ENCODE measurements at regions not wholly inside any gene's neighbourhood (a gene's known extent, or its start where the extent isn't known, plus 50 kb on each side); places are given as distances from the start of the nearest gene placed in this dataset.
"Not testable (repeated sequence)": the region's sequence is repeated elsewhere in the genome, so short reads cannot be mapped to it uniquely, and the experiment has no call there.

GRCh38 chr4:112956484-112956896, 93.0 kb upstream of the ANK2 start:
- CTCF ChIA-PET, result no interaction called here
- Histone ChIP-seq H3K9me3 (replicated peaks; ENCODE audit: control insufficient read depth, insufficient read depth, low read length) (no peaks in the 10 kb centered on the region), H3K9ac (replicated peaks; ENCODE audit: extremely low read depth, insufficient read depth, low read length) (no peak overlapping the region), H3K4me2 (ENCODE audit: insufficient read depth, low read length) (no peak overlapping the region), H3K27ac (ENCODE audit: insufficient read depth, low read depth, low read length) (no peak overlapping the region), H2AFZ (ENCODE audit: low read depth, low read length) (no peak overlapping the region), H3K4me1 (ENCODE audit: control insufficient read depth, extremely low read depth, insufficient read depth, low read length) (no peaks in the 10 kb centered on the region), H3K9me1 (replicated peaks; ENCODE audit: control insufficient read depth, extremely low read depth, insufficient read depth, low read length) (no peaks in the 10 kb centered on the region), H3K36me3 (ENCODE audit: control insufficient read depth in 2 of 2, extremely low read depth in 1 of 2, insufficient read depth in 2 of 2, low read length in 2 of 2) (no peaks in the 10 kb centered on the region), H4K20me1 (replicated peaks; ENCODE audit: control insufficient read depth, extremely low read depth, insufficient read depth, low read length) (no peaks in the 10 kb centered on the region), H3K79me2 (ENCODE audit: control insufficient read depth, insufficient read depth, low read length) (no peaks in the 10 kb centered on the region), H3K4me3 (replicated peaks in 1 of 3; ENCODE audit: insufficient read depth in 1 of 3, low read depth in 1 of 3, low read length in 3 of 3) (no peak overlapping the region), H3K27me3 (ENCODE audit: control insufficient read depth in 2 of 2, insufficient read depth in 2 of 2, low read length in 2 of 2) (no peaks in the 10 kb centered on the region)
- FAIRE-seq (no peak), DNase-seq (ENCODE audit: low read depth, low spot score) (no peak)
- intact Hi-C loops (cut with micrococcal nuclease) (no loop called here), dilution Hi-C loops (cut with MboI; ENCODE audit: extremely low pct_ligation_motif_present, low sequenced_read_pairs) (no loop called here)
- no TSS peak for BruUV-seq (replicated peaks)
- TF ChIP-seq MYC (IDR thresholded peaks at IDR 0.05; ENCODE audit: low read depth, low read length) (no peak), POLR2AphosphoS5 (IDR thresholded peaks at IDR 0.05; ENCODE audit: insufficient read depth, low read depth, low read length) (no peak)
- POLR2A ChIA-PET, result no interaction called here

- H3K27ac ChIP-seq (ENCODE audit: insufficient read depth, low read depth, low read length); FAIRE-seq; BruUV-seq (replicated peaks): not testable (repeated sequence)
Observed at GRCh38 chr4:112957764-112958163, 91.7 kb upstream of the ANK2 start.

More at GRCh38 chr4:112957764-112958163, 91.7 kb upstream of the ANK2 start:
- POLR2A ChIA-PET; H3K4me2 ChIP-seq (ENCODE audit: insufficient read depth, low read length); dilution Hi-C loops (cut with MboI; ENCODE audit: extremely low pct_ligation_motif_present, low sequenced_read_pairs); H3K4me3 ChIP-seq (replicated peaks in 1 of 3; ENCODE audit: insufficient read depth in 1 of 3, low read depth in 1 of 3, low read length in 3 of 3); H3K9me1 ChIP-seq (replicated peaks; ENCODE audit: control insufficient read depth, extremely low read depth, insufficient read depth, low read length); H3K36me3 ChIP-seq (ENCODE audit: control insufficient read depth in 2 of 2, extremely low read depth in 1 of 2, insufficient read depth in 2 of 2, low read length in 2 of 2); H3K9ac ChIP-seq (replicated peaks; ENCODE audit: extremely low read depth, insufficient read depth, low read length); H3K79me2 ChIP-seq (ENCODE audit: control insufficient read depth, insufficient read depth, low read length); H3K27me3 ChIP-seq (ENCODE audit: control insufficient read depth in 2 of 2, insufficient read depth in 2 of 2, low read length in 2 of 2); H2AFZ ChIP-seq (ENCODE audit: low read depth, low read length); intact Hi-C loops (cut with micrococcal nuclease); DNase-seq (ENCODE audit: low read depth, low spot score); CTCF ChIA-PET; H3K9me3 ChIP-seq (replicated peaks; ENCODE audit: control insufficient read depth, insufficient read depth, low read length); H3K4me1 ChIP-seq (ENCODE audit: control insufficient read depth, extremely low read depth, insufficient read depth, low read length); H4K20me1 ChIP-seq (replicated peaks; ENCODE audit: control insufficient read depth, extremely low read depth, insufficient read depth, low read length): not testable (repeated sequence)
